NB4 (cell line): ENCODE measurements at regions not wholly inside any gene's neighbourhood (a gene's known extent, or its start where the extent isn't known, plus 50 kb on each side); places are given as distances from the start of the nearest gene placed in this dataset.

ENCODE experiments used
- CTCF ChIP-seq: IDR thresholded peaks from one replicate; pipeline ENCODE4 v1.5.1; 2012; ENCODE audit warnings: low read depth, low read length
- MAX ChIP-seq: IDR thresholded peaks from 2 replicates; pipeline ENCODE4 v1.6.1; 2011; ENCODE audit warnings: low read depth, low read length
- POLR2A ChIP-seq: IDR thresholded peaks from 2 replicates; pipeline ENCODE4 v1.6.1; 2011; ENCODE audit warnings: mild to moderate bottlenecking; ENCODE audit not compliant: insufficient read length; ENCODE audit errors: extremely low read depth

GRCh38 chr3:89964347-89964746 lies 856.9 kb downstream of the EPHA3 start:
- TF ChIP-seq MAX: no peak
- TF ChIP-seq CTCF: no peak
- TF ChIP-seq POLR2A: no peak
